GM12878 (cell line): ENCODE measurements at regions not wholly inside any gene's neighbourhood (a gene's known extent, or its start where the extent isn't known, plus 50 kb on each side); places are given as distances from the start of the nearest gene placed in this dataset.

ENCODE experiments used
- CEBPB ChIP-seq, 2 experiments: fragments of 150-350 bp in 1 of 2; IDR thresholded peaks; 2 replicates each; pipeline ENCODE4 v1.6.1; 2012 to 2014; ENCODE audit warnings: low read depth in 2 of 2, low read length in 2 of 2, borderline replicate concordance in 1 of 2, inconsistent platforms in 1 of 2
- CTCF ChIP-seq, 3 experiments: IDR thresholded peaks in 2 of 3; conservative IDR thresholded peaks in 1 of 3; 2 replicates each; pipeline ENCODE4 v1.5.1; 2011; ENCODE audit warnings: low read depth in 3 of 3, low read length in 3 of 3, mild to moderate bottlenecking in 3 of 3, control low read depth in 2 of 3, moderate library complexity in 2 of 3, inconsistent platforms in 1 of 3, mixed read lengths in 1 of 3; ENCODE audit not compliant: control insufficient read depth in 2 of 3, insufficient read depth in 1 of 3; ENCODE audit errors: extremely low read depth in 1 of 3
- EP300 ChIP-seq, 2 experiments: fragments of 150-350 bp in 1 of 2; IDR thresholded peaks; 2 replicates each; pipeline ENCODE4 v1.6.1; 2011 to 2012; ENCODE audit warnings: low read depth in 2 of 2, low read length in 2 of 2, borderline replicate concordance in 1 of 2, improper control_type of control experiment in 1 of 2, inconsistent platforms in 1 of 2; ENCODE audit not compliant: control insufficient read depth in 1 of 2
- FOS ChIP-seq: IDR thresholded peaks from 3 replicates; pipeline ENCODE4 v1.6.1; 2011; ENCODE audit warnings: borderline replicate concordance; ENCODE audit not compliant: insufficient read length; ENCODE audit errors: extremely low read depth
- IKZF2 ChIP-seq, 2 experiments: fragments of 450-650 bp; IDR thresholded peaks; 2 replicates each; pipeline ENCODE4 v1.6.1; 2017; ENCODE audit warnings: mild to moderate bottlenecking in 2 of 2, moderate library complexity in 2 of 2
- JUND ChIP-seq: IDR thresholded peaks from 2 replicates; pipeline ENCODE4 v1.6.1; 2012; ENCODE audit warnings: low read depth, mild to moderate bottlenecking, low read length, improper control_type of control experiment, moderate library complexity
- POLR2A ChIP-seq: IDR thresholded peaks from 2 replicates; pipeline ENCODE4 v1.6.1; 2011; ENCODE audit warnings: low read depth, mild to moderate bottlenecking, low read length
- SMC3 ChIP-seq: IDR thresholded peaks from 2 replicates; pipeline ENCODE4 v1.6.1; 2011; ENCODE audit warnings: low read length, improper control_type of control experiment, borderline replicate concordance
- SRF ChIP-seq, 2 experiments: IDR thresholded peaks; 2 replicates each; pipeline ENCODE4 v1.6.1; 2011; ENCODE audit warnings: low read depth in 2 of 2, low read length in 2 of 2, mild to moderate bottlenecking in 1 of 2, moderate library complexity in 1 of 2

DNA sequence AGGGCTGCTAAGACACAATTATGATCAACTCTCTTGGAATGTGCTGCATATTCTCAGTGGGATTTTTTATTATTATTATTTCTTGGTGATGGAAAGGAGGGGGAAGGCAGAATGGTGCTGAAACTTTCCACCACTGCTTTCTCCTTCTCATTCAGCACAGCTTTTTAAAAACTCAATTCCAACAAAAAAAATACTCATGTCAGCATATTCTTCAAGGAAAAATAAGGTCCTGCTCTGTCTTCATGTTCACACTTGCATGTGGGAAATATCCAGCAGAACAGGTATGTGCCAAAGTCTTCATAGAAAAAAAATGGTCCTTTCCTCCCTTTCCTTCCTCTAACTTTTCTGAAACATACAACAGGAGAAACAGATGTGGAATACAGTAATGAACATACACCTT lies 144.0 kb upstream of the ADAMTS3 start:
- TF ChIP-seq POLR2A: no peak
- no peak for TF ChIP-seq FOS
- no peak for TF ChIP-seq CTCF (IDR thresholded peaks at IDR 0.05 in 2 of 3, conservative IDR thresholded peaks at IDR 0.05 in 1 of 3; ENCODE audit: control insufficient read depth in 2 of 3, extremely low read depth in 1 of 3, insufficient read depth in 1 of 3, low read depth in 3 of 3, low read length in 3 of 3)
- no peak for TF ChIP-seq JUND
- TF ChIP-seq CEBPB (IDR thresholded peaks at IDR 0.05; ENCODE audit: borderline replicate concordance in 1 of 2, low read depth in 2 of 2, low read length in 2 of 2): no peak
- no peak for TF ChIP-seq SMC3
- TF ChIP-seq SRF (IDR thresholded peaks at IDR 0.05; ENCODE audit: low read depth in 2 of 2, low read length in 2 of 2): no peak
- TF ChIP-seq IKZF2 (IDR thresholded peaks at IDR 0.05): no peak
- TF ChIP-seq EP300 (IDR thresholded peaks at IDR 0.05; ENCODE audit: borderline replicate concordance in 1 of 2, control insufficient read depth in 1 of 2, low read depth in 2 of 2, low read length in 2 of 2): no peak
